Liver (tissue), 3 donors: ENCODE measurements at regions not wholly inside any gene's neighbourhood (a gene's known extent, or its start where the extent isn't known, plus 50 kb on each side); places are given as distances from the start of the nearest gene placed in this dataset.

ENCODE experiments used
- EGR1 ChIP-seq, 2 donors: IDR thresholded peaks; 2 replicates each; pipeline ENCODE4 v1.6.1; 2016 to 2018; ENCODE audit warnings: antibody characterized with exemption in 2 of 2, low read depth in 2 of 2
- FOXA1 ChIP-seq: IDR thresholded peaks from 2 replicates; pipeline ENCODE4 v1.6.1; 2016; ENCODE audit warnings: antibody characterized with exemption
- GABPA ChIP-seq, 2 donors: IDR thresholded peaks in 1 of 2; conservative IDR thresholded peaks in 1 of 2; 2 replicates each; pipeline ENCODE4 v1.6.1; 2016; ENCODE audit warnings: antibody characterized with exemption in 2 of 2, mild to moderate bottlenecking in 1 of 2, moderate library complexity in 1 of 2
- JUND ChIP-seq, 2 donors: IDR thresholded peaks; 2 replicates each; pipeline ENCODE4 v1.6.1; 2016; ENCODE audit warnings: antibody characterized with exemption in 2 of 2
- NR2F2 ChIP-seq: IDR thresholded peaks from 2 replicates; pipeline ENCODE4 v1.6.1; 2016; ENCODE audit warnings: antibody characterized with exemption
- RAD21 ChIP-seq, 2 donors: IDR thresholded peaks; 2 replicates each; pipeline ENCODE4 v1.6.1; 2016; ENCODE audit warnings: antibody characterized with exemption in 2 of 2, mild to moderate bottlenecking in 2 of 2
- SP1 ChIP-seq: IDR thresholded peaks from 2 replicates; pipeline ENCODE4 v1.6.1; 2018; ENCODE audit warnings: antibody characterized with exemption, mild to moderate bottlenecking
- TAF1 ChIP-seq: conservative IDR thresholded peaks from 2 replicates; pipeline ENCODE4 v1.6.1; 2016; ENCODE audit warnings: antibody characterized with exemption, mild to moderate bottlenecking
- YY1 ChIP-seq: IDR thresholded peaks from 2 replicates; pipeline ENCODE4 v1.6.1; 2016; ENCODE audit warnings: antibody characterized with exemption, mild to moderate bottlenecking
- TF ChIP-seq, protein P1 (sequence below): fragments of 150-350 bp; IDR thresholded peaks from 2 replicates; pipeline ENCODE4 v1.5.1; 2017; ENCODE audit warnings: improper control_type of control experiment, low read depth, low read length; ENCODE audit not compliant: missing input control
- TF ChIP-seq, protein P2 (sequence below): IDR thresholded peaks from 2 replicates; pipeline ENCODE4 v1.6.1; 2016; ENCODE audit warnings: antibody characterized with exemption
- TF ChIP-seq, protein P3 (sequence below): IDR thresholded peaks from 2 replicates; pipeline ENCODE4 v1.6.1; 2016; ENCODE audit warnings: antibody characterized with exemption
- TF ChIP-seq, protein P4 (sequence below): IDR thresholded peaks from 2 replicates; pipeline ENCODE4 v1.6.1; 2016; ENCODE audit warnings: antibody characterized with exemption, mild to moderate bottlenecking
- TF ChIP-seq, protein P5 (sequence below): IDR thresholded peaks from 2 replicates; pipeline ENCODE4 v1.6.1; 2016; ENCODE audit warnings: antibody characterized with exemption
- donor health status: healthy.
- donor health status: healthy.

DNA sequence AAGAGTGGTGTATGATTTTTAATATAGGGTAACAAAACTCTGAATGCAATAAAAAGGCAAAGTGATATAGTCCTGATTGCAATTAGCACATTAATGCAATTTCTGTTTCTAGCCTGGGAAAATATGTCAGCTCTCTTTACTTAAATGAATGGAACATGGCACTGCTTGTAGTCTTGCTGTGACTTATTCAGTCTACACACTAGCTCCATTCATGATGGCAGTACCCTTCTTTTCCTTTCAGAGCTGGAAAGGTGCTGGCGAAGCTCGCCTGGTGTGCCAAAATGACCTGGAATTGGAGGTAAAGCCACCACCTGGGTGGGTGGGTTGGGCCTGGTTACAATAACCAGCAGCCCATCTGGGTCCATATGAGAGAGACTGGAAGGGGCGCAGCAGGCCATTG, 85.3 kb downstream of the ZNF365 start:
- TF ChIP-seq, protein P1, sequence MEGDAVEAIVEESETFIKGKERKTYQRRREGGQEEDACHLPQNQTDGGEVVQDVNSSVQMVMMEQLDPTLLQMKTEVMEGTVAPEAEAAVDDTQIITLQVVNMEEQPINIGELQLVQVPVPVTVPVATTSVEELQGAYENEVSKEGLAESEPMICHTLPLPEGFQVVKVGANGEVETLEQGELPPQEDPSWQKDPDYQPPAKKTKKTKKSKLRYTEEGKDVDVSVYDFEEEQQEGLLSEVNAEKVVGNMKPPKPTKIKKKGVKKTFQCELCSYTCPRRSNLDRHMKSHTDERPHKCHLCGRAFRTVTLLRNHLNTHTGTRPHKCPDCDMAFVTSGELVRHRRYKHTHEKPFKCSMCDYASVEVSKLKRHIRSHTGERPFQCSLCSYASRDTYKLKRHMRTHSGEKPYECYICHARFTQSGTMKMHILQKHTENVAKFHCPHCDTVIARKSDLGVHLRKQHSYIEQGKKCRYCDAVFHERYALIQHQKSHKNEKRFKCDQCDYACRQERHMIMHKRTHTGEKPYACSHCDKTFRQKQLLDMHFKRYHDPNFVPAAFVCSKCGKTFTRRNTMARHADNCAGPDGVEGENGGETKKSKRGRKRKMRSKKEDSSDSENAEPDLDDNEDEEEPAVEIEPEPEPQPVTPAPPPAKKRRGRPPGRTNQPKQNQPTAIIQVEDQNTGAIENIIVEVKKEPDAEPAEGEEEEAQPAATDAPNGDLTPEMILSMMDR, result no peak
- TF ChIP-seq, protein P2, sequence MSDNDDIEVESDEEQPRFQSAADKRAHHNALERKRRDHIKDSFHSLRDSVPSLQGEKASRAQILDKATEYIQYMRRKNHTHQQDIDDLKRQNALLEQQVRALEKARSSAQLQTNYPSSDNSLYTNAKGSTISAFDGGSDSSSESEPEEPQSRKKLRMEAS, result no peak
- TF ChIP-seq EGR1 (IDR thresholded peaks at IDR 0.05; ENCODE audit: low read depth in 2 of 2), result no peak
- TF ChIP-seq SP1, result no peak
- no peak for TF ChIP-seq TAF1
- TF ChIP-seq, protein P3, sequence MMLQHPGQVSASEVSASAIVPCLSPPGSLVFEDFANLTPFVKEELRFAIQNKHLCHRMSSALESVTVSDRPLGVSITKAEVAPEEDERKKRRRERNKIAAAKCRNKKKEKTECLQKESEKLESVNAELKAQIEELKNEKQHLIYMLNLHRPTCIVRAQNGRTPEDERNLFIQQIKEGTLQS, result no peak
- no peak for TF ChIP-seq RAD21 (IDR thresholded peaks at IDR 0.05)
- TF ChIP-seq YY1, result no peak
- no peak for TF ChIP-seq GABPA (IDR thresholded peaks at IDR 0.05 in 1 of 2, conservative IDR thresholded peaks at IDR 0.05 in 1 of 2)
- TF ChIP-seq, protein P4, sequence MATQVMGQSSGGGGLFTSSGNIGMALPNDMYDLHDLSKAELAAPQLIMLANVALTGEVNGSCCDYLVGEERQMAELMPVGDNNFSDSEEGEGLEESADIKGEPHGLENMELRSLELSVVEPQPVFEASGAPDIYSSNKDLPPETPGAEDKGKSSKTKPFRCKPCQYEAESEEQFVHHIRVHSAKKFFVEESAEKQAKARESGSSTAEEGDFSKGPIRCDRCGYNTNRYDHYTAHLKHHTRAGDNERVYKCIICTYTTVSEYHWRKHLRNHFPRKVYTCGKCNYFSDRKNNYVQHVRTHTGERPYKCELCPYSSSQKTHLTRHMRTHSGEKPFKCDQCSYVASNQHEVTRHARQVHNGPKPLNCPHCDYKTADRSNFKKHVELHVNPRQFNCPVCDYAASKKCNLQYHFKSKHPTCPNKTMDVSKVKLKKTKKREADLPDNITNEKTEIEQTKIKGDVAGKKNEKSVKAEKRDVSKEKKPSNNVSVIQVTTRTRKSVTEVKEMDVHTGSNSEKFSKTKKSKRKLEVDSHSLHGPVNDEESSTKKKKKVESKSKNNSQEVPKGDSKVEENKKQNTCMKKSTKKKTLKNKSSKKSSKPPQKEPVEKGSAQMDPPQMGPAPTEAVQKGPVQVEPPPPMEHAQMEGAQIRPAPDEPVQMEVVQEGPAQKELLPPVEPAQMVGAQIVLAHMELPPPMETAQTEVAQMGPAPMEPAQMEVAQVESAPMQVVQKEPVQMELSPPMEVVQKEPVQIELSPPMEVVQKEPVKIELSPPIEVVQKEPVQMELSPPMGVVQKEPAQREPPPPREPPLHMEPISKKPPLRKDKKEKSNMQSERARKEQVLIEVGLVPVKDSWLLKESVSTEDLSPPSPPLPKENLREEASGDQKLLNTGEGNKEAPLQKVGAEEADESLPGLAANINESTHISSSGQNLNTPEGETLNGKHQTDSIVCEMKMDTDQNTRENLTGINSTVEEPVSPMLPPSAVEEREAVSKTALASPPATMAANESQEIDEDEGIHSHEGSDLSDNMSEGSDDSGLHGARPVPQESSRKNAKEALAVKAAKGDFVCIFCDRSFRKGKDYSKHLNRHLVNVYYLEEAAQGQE, result no peak
- TF ChIP-seq NR2F2, result no peak
- TF ChIP-seq JUND (IDR thresholded peaks at IDR 0.05), result no peak
- TF ChIP-seq FOXA1, result no peak
- TF ChIP-seq, protein P5, sequence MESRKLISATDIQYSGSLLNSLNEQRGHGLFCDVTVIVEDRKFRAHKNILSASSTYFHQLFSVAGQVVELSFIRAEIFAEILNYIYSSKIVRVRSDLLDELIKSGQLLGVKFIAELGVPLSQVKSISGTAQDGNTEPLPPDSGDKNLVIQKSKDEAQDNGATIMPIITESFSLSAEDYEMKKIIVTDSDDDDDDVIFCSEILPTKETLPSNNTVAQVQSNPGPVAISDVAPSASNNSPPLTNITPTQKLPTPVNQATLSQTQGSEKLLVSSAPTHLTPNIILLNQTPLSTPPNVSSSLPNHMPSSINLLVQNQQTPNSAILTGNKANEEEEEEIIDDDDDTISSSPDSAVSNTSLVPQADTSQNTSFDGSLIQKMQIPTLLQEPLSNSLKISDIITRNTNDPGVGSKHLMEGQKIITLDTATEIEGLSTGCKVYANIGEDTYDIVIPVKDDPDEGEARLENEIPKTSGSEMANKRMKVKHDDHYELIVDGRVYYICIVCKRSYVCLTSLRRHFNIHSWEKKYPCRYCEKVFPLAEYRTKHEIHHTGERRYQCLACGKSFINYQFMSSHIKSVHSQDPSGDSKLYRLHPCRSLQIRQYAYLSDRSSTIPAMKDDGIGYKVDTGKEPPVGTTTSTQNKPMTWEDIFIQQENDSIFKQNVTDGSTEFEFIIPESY, result no peak
